HG02588 (cell line): ENCODE measurements at regions not wholly inside any gene's neighbourhood (a gene's known extent, or its start where the extent isn't known, plus 50 kb on each side); places are given as distances from the start of the nearest gene placed in this dataset.

Experiments
- ATAC-seq: cut with Tn5 transposase; IDR thresholded peaks from one replicate; pipeline ENCODE4 v1.9.1; 2021; ENCODE audit warnings: mild to moderate bottlenecking, moderate library complexity; ENCODE audit not compliant: unreplicated experiment

DNA sequence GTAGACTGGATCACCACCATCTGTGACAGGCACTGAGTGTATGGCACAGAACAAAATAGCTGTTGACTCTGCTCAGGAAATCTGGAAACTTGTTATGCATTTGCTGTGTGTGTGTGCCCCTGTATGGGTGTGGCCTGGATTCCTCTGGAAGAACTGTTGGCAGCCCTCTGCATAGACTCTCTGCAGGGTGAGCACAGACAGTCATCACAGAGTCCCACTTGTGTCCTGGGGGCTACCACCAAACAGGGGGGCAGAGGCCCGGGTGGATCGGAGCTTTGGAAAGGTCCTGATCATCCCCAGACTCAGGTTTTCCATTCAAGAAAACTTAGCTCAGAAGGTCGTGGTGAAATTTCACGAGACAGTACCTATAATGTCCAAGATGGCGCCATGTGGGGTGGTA lies 258.6 kb downstream of the SOX11 start:
- ATAC-seq: no peak

GRCh38 chr2:5951471-5951870 lies 259.3 kb downstream of the SOX11 start:
- no peak for ATAC-seq

DNA sequence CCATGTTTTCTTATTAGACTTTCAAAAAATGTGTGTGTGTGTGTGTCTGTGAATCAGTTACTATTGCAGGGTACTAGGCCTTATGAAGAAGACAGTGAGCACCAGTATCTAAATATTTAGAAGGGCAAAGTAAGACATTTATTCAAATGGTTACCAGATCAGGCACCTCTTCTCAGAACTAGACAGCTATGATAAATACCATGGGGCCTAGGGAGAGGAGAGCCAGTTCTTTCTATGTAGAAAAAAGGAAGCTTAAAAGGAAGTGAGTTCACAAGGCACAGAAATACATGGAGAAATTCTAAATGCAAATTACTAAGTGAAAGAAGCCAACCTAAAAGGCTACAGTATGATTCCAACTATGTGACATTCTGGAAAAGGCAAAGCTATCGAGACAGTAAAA lies 261.3 kb downstream of the SOX11 start:
- no peak for ATAC-seq

DNA sequence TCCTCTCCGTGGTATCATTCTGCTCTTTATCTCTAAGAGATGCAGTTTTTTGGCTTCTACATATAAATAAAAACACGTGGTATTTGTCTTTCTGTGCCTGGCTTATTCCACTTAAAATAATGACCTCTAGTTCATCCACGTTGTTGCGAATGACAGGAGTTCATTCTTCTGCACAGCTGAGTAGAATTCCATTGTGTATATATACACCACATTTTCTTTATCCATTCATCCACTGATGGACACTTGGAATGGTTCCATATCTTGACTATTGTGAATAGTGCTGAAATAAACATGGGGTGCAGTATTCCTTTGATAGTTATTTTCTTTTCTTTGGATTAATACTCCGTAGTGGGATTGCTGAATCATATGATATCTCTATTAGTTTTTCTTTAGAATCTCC lies 262.3 kb downstream of the SOX11 start:
- no peak for ATAC-seq

GRCh38 chr2:5955921-5956320 lies 263.7 kb downstream of the SOX11 start:
- ATAC-seq: no peak

GRCh38 chr2:5959836-5960820 lies 267.9 kb downstream of the SOX11 start:
- no peak for ATAC-seq

DNA sequence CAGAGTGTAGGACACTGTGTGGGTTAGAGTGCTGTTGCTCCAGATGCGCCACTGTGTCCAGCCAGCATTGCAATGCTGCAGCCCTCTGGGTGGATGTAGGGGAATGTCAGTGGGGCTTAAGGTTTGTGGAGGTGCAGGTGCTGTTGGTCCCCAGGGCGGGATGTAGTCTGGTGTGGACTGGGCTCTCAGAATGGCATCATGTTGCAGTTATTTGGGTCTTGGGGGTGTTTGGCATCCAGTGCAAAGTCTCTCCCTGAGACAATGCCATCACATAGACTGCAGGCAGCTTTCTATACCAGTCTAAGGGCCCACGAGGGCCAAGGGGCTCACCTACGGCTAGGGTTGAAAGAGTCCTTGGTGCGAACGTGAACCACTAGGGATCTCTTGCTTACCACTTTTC lies 275.3 kb downstream of the SOX11 start:
- no peak for ATAC-seq

DNA sequence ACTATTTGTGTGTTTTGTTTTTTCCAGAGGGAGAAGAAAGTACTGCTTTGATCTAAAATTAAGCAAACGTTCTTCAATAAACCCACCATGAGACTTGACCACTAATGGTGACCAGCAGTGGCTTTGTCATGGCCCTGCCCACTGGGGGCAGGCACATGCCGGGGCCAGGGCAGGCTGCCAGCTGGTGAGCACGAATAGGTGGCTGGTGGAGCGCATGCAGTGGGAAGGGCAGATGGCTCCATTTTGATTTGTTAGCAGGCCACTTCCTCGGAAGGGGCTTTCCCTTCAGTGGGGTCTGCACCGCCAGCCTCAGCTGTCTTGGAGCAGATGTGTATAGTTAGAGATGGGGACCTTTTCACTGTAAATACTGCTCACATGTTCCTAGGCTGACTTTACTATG lies 277.1 kb downstream of the SOX11 start:
- ATAC-seq: no peak

DNA sequence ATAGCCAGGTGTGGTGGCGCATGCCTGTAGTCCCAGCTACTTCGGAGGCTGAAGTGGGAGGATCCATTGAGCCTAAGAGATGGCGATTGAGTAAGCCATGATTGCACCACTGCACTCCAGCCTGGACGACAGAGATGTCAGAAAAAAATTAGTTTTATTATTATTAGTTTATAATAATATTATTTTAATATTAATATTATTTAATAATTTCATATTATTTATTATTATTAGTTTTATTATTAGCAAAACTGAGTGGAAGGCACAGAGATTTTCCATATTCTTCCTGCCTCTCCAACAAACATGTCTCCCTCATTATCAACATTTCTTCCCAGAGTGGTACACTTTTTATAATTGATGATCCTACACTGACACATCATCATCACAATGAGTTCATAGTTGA lies 278.2 kb downstream of the SOX11 start:
- no peak for ATAC-seq

DNA sequence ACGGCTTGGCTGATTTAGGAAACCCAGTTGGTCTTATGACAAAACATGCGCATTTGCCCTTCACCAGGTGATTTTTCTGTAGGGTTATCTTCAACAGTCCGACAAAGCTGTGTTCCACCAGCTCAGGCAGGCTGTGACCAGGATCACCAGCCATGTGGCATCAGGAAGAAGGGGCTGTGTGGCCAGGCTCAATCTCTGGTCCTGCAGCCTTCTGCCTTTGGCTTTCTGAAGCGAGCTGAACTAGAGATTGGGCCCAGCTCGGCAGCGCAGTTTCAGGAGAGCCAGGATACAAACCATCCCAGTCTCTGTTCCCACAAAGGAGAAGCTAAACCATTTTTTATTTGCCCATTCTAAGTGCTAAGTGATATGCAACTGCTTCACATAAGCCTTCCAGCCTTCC lies 282.3 kb downstream of the SOX11 start:
- ATAC-seq: no peak

- no peak for ATAC-seq
Measured at GRCh38 chr2:5975401-5975800, 283.2 kb downstream of the SOX11 start.

- no peak for ATAC-seq
Measured at GRCh38 chr2:5976531-5977065, 284.4 kb downstream of the SOX11 start.

GRCh38 chr2:5977477-5977876 lies 285.3 kb downstream of the SOX11 start:
- no peak for ATAC-seq

- ATAC-seq: no peak
Measured at GRCh38 chr2:5978131-5978751, 286.1 kb downstream of the SOX11 start.

DNA sequence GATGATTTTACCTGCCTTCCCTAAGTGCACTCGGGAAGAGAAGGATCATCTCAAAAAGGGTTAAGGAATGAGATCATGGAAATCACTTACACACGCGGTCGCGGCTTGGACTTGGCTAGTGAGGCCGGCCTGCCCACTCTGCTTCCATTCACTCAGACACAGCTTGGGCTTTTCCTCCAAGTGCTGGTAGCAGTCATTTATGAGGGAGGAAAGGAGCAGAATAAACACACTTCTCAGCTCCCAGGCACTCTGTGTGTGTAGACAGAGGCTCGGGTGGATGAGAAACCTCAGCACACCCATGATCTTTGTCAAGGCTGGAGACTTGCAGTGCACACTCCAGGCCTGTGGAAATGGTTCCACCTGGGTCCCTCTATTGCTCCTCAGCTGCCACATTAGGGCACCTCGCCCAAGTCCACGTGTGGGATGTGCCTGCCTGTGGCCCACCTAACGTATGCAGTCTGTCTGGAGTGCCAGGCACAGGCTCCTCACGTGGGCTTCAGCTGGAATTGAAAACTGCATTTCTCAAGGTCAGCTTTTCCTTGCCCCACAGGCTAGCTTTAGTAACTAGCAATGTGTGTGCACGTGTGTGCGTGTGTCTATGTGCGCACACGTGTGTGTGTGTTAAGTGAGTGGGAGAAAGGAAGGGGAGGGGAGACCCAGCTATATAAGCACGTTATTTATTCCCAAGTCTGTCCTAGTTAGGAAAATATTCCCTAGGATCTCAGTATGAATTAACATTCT lies 288.4 kb downstream of the SOX11 start:
- no peak for ATAC-seq

DNA sequence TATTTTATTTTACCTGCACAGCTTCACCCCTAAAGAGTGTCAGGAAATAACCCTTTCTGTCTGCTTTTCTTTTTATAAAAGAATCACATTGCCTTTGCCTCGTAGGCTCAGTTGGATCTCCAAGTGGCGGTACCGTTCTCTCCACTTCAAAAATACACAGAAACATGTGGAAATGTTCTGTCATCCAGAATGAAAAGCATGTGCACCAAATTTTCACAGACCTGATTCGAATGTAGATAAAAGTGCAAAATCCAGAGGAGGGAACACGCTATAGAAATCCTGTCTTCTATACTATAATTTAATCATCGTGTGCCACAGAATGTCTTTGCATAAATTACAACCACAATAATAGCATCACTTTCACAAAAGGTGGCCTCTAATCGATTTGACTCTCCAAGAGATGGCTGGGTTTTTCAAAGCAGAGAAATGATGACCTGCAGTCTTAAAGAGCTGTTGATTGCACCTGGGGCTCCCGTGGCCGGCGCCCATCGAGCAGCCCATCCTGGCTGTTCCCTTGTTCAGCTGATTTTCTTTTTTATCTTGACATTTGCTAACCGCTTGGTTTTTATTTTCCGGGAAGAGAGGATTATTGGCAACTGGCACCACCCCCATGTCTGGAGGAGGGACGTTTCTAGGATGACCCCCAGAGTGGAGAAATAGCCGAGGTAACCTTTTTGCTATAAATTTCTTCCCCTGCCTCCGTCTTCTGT lies 290.2 kb downstream of the SOX11 start:
- ATAC-seq: no peak

DNA sequence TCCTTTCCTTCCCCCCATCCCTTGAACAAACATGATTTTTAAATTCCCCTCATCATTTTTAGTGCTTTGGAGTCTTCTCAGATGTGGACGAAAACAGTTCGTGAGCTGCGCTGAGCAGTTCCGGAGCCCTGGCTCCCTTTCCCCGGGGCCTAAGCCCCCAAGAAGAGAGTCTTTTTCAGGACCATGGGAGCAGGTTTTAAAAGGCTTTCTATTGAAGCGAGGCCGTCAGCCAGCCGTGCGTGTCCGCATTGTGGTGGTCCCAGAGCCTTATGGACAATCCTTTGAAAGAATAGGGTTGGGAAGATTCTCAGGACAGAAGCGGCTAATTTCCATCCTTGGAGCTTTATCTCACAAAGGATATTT lies 290.7 kb downstream of the SOX11 start:
- ATAC-seq: no peak

DNA sequence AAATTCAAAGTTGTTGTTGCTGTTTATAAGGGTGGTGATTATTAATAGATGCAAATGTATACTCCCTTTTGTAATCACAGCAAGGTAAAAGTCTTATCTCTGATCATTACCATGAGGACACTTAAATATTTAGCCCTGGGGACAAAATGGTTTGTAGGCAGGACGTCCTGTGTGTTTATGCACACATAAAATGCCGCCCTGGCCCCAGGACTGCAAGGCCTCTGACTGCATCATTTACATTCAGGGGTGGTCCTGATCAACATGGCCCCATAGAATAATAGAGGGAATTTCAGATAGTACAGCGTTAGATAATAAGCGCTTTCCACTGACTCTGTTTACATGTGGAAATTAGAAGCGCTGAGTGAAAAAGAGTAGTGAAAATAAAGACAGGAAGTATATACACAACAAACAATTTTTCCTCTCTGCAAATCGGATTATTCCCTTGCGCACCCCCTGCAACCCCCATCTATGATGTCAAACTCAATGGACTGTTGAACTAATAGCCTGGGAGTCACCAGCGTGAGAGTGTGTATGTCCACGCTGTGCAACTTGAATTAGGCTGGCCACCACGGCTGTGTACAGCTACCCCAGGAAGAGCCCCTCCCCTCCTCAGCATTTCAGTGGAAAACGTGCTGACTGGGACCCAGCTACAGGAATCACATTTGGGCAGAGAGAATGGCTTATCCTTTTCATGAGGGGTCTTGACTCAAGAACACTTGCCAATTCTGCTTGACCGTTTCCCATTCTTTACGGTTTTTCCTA lies 291.5 kb downstream of the SOX11 start:
- ATAC-seq: no peak

DNA sequence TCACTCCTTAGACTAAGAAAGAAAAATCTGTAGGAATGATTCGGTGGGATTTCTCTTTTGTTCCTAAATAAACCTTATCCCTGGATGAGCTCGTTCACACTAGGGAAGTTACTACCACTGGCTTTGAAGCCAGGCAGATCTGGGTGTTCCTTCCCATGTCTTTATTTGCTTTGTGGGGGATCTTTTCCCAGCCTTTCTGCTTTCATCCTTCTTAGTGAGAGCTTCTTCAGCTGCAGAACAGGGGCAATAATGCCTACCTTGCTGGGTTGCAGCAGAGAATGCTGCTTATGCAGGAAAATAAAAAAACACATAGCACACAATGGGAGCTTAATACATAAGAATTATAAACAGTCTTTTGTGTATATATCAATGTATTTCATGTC lies 292.1 kb downstream of the SOX11 start:
- no peak for ATAC-seq

GRCh38 chr2:5984946-5985345 lies 292.8 kb downstream of the SOX11 start:
- no peak for ATAC-seq
